Astrocyte (in vitro differentiated cells and primary cell): ENCODE measurements at regions not wholly inside any gene's neighbourhood (a gene's known extent, or its start where the extent isn't known, plus 50 kb on each side); places are given as distances from the start of the nearest gene placed in this dataset.

Experiments
- CTCF ChIP-seq: IDR thresholded peaks from 2 replicates; pipeline ENCODE4 v1.5.1; 2011; ENCODE audit warnings: low read depth, mild to moderate bottlenecking, inconsistent platforms, low read length, moderate library complexity; ENCODE audit not compliant: insufficient read depth
- EZH2 ChIP-seq: IDR thresholded peaks from 2 replicates; pipeline ENCODE4 v1.6.1; 2012; ENCODE audit warnings: mild to moderate bottlenecking, low read length, inconsistent platforms; ENCODE audit not compliant: insufficient read depth

- no peak for TF ChIP-seq CTCF
- no peak for TF ChIP-seq EZH2
Observed at GRCh38 chr7:124457841-124458240, 307.8 kb downstream of the GPR37 start.
